ENCODE measurements at regions not wholly inside any gene's neighbourhood (a gene's known extent, or its start where the extent isn't known, plus 50 kb on each side); places are given as distances from the start of the nearest gene placed in this dataset.

DNA sequence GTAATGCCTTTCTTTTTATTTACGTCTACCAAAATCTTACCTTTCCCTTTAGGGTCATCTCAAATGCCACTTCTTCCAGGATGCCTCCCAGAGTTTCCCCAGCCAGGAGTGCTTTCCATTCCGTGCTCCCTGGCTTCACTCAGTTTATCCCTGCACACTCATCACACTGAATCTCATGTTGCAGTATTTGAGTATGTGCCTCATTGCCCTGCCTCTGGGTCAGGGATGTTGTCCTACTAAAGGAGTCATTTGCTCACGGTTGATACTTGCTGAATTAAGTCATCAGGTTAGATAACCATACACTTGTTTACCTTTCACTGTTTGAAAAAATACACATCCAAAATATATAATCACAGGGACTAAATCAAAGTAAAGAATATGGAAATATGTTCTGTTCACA, 356.2 kb upstream of the GATB start:
- no peak for DNase-seq (ENCODE audit: low read depth)
- no peak for TF ChIP-seq MYC (IDR thresholded peaks at IDR 0.05; ENCODE audit: low read depth, low read length)
- no peak for TF ChIP-seq CTCF (IDR thresholded peaks at IDR 0.05; ENCODE audit: low read depth, low read length)
- TF ChIP-seq MAX (IDR thresholded peaks at IDR 0.05; ENCODE audit: low read depth, low read length): no peak
- TF ChIP-seq POLR2A (IDR thresholded peaks at IDR 0.05; ENCODE audit: extremely low read depth, insufficient read length): no peak
- H3K4me3 ChIP-seq (ENCODE audit: low read depth, low read length): no peak overlapping the region

GRCh38 chr4:152115794-152116193, 355.0 kb upstream of the GATB start:
- H3K4me3 ChIP-seq (ENCODE audit: low read depth, low read length): no peak overlapping the region
- DNase-seq (ENCODE audit: low read depth): no peak
- TF ChIP-seq CTCF (IDR thresholded peaks at IDR 0.05; ENCODE audit: low read depth, low read length) (no peak), POLR2A (IDR thresholded peaks at IDR 0.05; ENCODE audit: extremely low read depth, insufficient read length) (no peak), MAX (IDR thresholded peaks at IDR 0.05; ENCODE audit: low read depth, low read length) (no peak), MYC (IDR thresholded peaks at IDR 0.05; ENCODE audit: low read depth, low read length) (no peak)

DNA sequence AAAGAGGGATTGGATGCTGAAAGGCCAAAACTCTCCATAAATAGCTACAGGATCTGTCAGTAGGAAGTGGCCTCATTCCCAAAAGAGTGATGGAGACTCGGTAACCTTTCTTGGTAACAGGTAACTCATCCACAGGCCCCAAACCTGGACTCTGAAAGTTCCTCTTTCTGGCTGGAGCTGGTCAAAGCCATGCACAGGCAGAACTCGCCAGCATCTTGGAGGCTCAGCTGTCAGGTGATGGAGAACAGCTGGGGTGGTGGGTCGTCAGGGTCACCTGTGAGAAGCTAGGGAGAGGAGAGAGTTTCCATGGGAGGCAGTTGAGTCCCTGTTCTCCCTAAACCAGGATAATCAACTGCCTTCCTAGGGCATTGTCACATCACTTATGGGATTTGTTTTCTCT, 354.3 kb upstream of the GATB start:
- H3K4me3 ChIP-seq (ENCODE audit: low read depth, low read length): no peak overlapping the region
- DNase-seq (ENCODE audit: low read depth): no peak
- no peak for TF ChIP-seq POLR2A (IDR thresholded peaks at IDR 0.05; ENCODE audit: extremely low read depth, insufficient read length)
- no peak for TF ChIP-seq MAX (IDR thresholded peaks at IDR 0.05; ENCODE audit: low read depth, low read length)
- no peak for TF ChIP-seq CTCF (IDR thresholded peaks at IDR 0.05; ENCODE audit: low read depth, low read length)
- TF ChIP-seq MYC (IDR thresholded peaks at IDR 0.05; ENCODE audit: low read depth, low read length): no peak

- no peak for TF ChIP-seq MYC (IDR thresholded peaks at IDR 0.05; ENCODE audit: low read depth, low read length)
- TF ChIP-seq POLR2A (IDR thresholded peaks at IDR 0.05; ENCODE audit: extremely low read depth, insufficient read length): no peak
- no peak for TF ChIP-seq MAX (IDR thresholded peaks at IDR 0.05; ENCODE audit: low read depth, low read length)
- TF ChIP-seq CTCF (IDR thresholded peaks at IDR 0.05; ENCODE audit: low read depth, low read length): no peak
- DNase-seq (ENCODE audit: low read depth): no peak
- H3K4me3 ChIP-seq (ENCODE audit: low read depth, low read length): no peak overlapping the region
Measured at GRCh38 chr4:152114562-152114961, 353.8 kb upstream of the GATB start.

- DNase-seq (ENCODE audit: low read depth): no peak
- TF ChIP-seq MAX (IDR thresholded peaks at IDR 0.05; ENCODE audit: low read depth, low read length) (no peak), POLR2A (IDR thresholded peaks at IDR 0.05; ENCODE audit: extremely low read depth, insufficient read length) (no peak), MYC (IDR thresholded peaks at IDR 0.05; ENCODE audit: low read depth, low read length) (no peak), CTCF (IDR thresholded peaks at IDR 0.05; ENCODE audit: low read depth, low read length) (no peak)
- H3K4me3 ChIP-seq (ENCODE audit: low read depth, low read length): no peak overlapping the region
Measured at GRCh38 chr4:152112887-152113286, 352.1 kb upstream of the GATB start.

- DNase-seq (ENCODE audit: low read depth): no peak
- TF ChIP-seq MAX (IDR thresholded peaks at IDR 0.05; ENCODE audit: low read depth, low read length) (no peak), CTCF (IDR thresholded peaks at IDR 0.05; ENCODE audit: low read depth, low read length) (no peak), POLR2A (IDR thresholded peaks at IDR 0.05; ENCODE audit: extremely low read depth, insufficient read length) (no peak), MYC (IDR thresholded peaks at IDR 0.05; ENCODE audit: low read depth, low read length) (no peak)
Measured at GRCh38 chr4:152112190-152112589, 351.4 kb upstream of the GATB start.

More at GRCh38 chr4:152112190-152112589, 351.4 kb upstream of the GATB start:
- H3K4me3 ChIP-seq (ENCODE audit: low read depth, low read length): no peak overlapping the region

Data from NB4 (cell line).